ENCODE measurements at regions not wholly inside any gene's neighbourhood (a gene's known extent, or its start where the extent isn't known, plus 50 kb on each side); places are given as distances from the start of the nearest gene placed in this dataset.
"Not testable (repeated sequence)": the region's sequence is repeated elsewhere in the genome, so short reads cannot be mapped to it uniquely, and the experiment has no call there.

DNA sequence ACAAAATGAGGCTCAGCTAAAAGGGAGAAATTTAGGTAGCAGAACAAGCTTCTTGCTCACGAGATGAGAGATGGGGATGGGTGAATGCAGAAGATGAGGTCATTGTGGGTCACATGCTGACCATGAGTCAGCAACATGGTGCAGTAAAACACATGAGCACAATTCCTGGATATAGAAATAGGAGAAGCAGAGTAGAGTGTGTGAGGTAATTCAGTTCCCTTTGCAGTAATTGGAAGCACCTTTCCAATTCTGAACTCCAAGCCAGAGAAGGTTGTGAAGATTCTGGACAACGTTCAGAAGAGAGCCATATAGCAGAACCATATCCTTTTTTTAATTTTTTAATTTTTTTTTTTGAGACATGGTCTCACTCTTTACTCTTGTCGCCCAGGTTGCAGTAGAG is 62.0 kb upstream of the LMNTD1 start:
- no peaks in the 10 kb centered on the region for H3K4me1 Mint-ChIP-seq
- H3K4me3 Mint-ChIP-seq: no peak overlapping the region
- no peaks in the 10 kb centered on the region for H3K36me3 Mint-ChIP-seq
- no peaks in the 10 kb centered on the region for H3K9me3 Mint-ChIP-seq
- H3K27ac Mint-ChIP-seq: no peak overlapping the region
- H3K27me3 Mint-ChIP-seq: peaks cover 8% of the 10 kb centered on the region

DNA sequence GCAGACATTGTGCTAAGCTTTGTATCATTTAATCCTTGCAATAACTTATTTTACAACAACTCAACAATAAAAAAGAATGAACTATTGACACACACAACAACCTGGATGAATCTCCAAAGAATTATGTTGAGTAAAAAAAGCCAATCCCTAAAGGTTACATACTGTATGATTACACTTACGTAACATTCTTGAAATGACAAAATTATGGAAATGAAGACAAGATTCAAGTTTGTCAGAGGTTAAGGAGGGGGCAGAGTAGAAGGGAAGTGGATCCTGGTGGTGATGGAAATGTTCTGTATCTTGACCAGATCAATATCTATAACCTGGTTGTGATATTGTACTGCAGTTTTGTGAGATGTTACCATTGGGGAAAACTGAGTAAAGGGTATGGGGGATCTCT is 63.2 kb upstream of the LMNTD1 start:
- Mint-ChIP-seq H3K27me3 (peaks cover 5% of the 10 kb centered on the region), H3K4me3 (no peak overlapping the region), H3K9me3 (no peaks in the 10 kb centered on the region), H3K36me3 (no peaks in the 10 kb centered on the region), H3K4me1 (no peaks in the 10 kb centered on the region), H3K27ac (no peak overlapping the region)

DNA sequence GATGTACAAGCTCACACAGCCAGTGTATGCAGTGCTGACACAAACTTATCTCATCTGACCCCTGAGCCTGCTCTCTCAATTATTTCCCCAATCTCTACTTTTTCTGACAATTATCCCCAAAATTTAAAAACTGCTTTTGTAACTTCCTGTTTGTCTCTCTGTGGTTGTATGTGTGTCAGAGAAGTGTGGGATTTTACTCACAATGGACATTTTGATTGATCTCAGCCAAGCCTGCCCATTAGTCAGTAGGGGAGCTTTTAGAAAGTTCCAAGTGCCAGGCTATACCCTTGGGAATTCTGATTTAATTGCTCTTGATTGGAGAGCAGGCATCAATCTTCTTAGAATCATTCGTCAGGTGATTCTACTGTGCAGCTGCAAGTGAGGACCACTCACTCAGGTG is 64.9 kb upstream of the LMNTD1 start:
- H3K36me3 Mint-ChIP-seq: no peaks in the 10 kb centered on the region
- no peaks in the 10 kb centered on the region for H3K4me1 Mint-ChIP-seq
- H3K9me3 Mint-ChIP-seq: no peaks in the 10 kb centered on the region
- no peak overlapping the region for H3K4me3 Mint-ChIP-seq
- H3K27ac Mint-ChIP-seq: no peak overlapping the region
- peaks cover 2% of the 10 kb centered on the region for H3K27me3 Mint-ChIP-seq

DNA sequence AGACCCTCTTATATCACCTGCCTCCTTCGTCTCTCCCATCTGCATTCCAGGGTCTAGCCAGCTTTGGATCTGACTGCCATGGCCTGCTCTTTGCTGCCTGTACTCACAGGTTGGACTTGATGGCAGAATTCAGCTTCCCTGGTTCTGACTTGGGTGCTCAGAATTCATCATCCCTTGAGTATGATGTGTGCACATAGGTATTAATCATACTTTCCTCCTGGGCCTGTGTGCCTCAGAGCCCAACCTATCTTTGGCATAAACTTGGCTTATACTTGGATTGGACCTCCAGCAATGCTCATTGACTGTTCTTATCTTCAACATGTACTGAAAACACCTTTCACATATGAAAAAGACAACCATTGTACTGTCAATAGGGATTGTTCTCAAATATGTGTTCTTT is 70.7 kb upstream of the LMNTD1 start:
- Mint-ChIP-seq H3K27ac (no peak overlapping the region), H3K27me3 (peaks cover 2% of the 10 kb centered on the region), H3K36me3 (no peaks in the 10 kb centered on the region), H3K4me3 (no peak overlapping the region), H3K4me1 (no peaks in the 10 kb centered on the region), H3K9me3 (peaks cover 0 to 3% (median 2%) of the 10 kb centered on the region in 3 donors)

DNA sequence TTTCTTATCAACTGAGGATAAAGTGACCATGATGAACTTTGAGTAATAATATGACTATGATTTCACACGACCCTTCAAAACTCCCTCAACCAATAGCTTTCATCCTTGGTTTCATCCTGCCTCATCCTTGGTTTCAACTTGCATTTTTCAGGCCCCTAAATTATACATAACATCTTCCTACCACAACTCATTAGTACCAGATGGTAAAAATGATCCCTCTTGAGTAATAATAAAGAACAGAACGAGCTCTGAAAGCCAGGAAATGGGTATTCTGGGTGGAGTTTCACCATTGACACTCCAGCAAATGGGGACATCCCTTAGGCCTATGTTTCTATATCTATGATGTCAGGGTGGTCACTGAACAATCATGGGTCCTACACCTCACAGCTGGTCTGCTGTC is 72.1 kb upstream of the LMNTD1 start:
- H3K4me1 Mint-ChIP-seq: no peaks in the 10 kb centered on the region
- no peaks in the 10 kb centered on the region for H3K36me3 Mint-ChIP-seq
- H3K27me3 Mint-ChIP-seq: peaks cover 9% of the 10 kb centered on the region
- H3K27ac Mint-ChIP-seq: no peak overlapping the region
- H3K4me3 Mint-ChIP-seq: no peak overlapping the region
- peaks cover 0 to 3% (median 2%) of the 10 kb centered on the region in 3 donors for H3K9me3 Mint-ChIP-seq

DNA sequence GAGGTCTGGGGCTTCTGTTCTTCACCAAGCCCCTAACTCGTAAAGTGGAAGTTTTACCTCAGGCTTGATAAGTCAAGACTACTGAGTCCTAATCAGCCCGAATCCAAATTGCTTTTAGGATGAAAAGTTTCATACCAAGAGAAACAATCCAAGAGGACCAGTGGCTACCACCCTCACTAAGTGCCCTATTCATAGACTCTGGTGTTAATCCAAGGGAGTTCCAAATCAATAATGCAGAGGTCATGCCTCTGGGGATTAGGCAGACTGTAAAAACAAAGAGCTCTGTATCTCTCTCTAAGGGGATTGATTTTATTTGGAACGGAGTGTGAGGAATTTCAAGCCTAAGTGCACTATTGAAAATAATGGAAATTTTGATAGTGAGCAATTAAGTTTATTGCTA is 76.3 kb upstream of the LMNTD1 start:
- Mint-ChIP-seq H3K4me1 (no peaks in the 10 kb centered on the region), H3K36me3 (no peaks in the 10 kb centered on the region), H3K27ac (no peak overlapping the region), H3K27me3 (peaks cover 18% of the 10 kb centered on the region), H3K9me3 (peaks cover 0 to 3% (median 0%) of the 10 kb centered on the region in 3 donors), H3K4me3 (no peak overlapping the region)

DNA sequence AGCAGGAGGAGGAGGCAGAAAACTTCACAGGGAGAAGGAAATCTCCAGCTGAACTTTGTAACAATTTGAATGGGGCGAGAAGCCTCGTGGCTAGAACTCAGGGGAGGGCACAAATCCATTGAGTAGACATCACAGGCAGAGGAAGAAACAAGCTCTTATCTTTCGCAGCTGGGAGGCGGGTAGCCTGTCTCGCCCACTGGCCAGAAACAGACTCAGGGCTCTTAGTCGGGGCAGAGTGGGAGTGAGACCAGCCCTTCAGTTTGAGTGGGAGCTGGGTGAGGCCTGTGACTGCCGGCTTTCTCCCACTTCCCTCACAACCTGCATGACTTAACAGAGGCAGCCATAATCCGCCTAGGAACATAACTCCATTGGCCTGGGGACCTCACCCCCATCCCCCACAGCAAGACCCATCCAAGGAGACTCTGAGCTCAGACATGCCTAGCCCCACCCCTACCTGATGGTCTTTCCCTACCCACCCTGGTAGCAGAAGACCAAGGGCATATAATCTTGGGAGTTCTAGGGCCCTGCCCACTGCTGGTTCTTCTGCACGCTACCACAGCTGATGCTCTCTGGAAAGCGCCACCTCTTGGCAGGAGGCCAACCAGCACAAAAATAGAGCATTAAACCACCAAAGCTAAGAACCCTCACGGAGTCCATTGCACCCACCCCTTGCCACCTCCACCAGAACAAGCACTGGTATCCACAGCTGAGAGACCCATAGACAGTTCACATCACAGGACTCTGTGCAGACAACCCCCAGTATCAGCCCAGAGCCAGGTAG is 77.8 kb upstream of the LMNTD1 start:
- H3K4me1 Mint-ChIP-seq, H3K27ac Mint-ChIP-seq, H3K4me3 Mint-ChIP-seq, H3K9me3 Mint-ChIP-seq, H3K36me3 Mint-ChIP-seq: not testable (repeated sequence)
- H3K27me3 Mint-ChIP-seq: peaks cover 23% of the 10 kb centered on the region

DNA sequence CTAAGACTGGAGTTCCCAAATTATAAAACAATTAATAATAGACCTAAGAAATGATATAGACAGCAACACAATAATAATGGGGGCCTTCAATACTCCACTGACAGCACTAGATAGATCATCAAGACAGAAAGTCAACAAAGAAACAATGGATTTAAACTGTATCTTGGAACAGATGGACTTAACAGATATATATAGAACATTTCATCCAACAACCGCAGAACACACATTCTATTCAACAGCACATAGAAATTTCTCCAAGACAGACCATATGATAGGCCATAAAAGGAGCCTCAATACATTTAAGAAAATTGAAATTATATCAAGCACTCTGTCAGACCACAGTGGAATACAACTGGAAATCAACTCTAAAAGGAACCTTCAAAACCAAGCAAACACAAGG is 80.1 kb upstream of the LMNTD1 start:
- not testable (repeated sequence) for H3K27ac Mint-ChIP-seq, H3K4me3 Mint-ChIP-seq, H3K36me3 Mint-ChIP-seq, H3K9me3 Mint-ChIP-seq, H3K4me1 Mint-ChIP-seq
- H3K27me3 Mint-ChIP-seq: peaks cover 25% of the 10 kb centered on the region

DNA sequence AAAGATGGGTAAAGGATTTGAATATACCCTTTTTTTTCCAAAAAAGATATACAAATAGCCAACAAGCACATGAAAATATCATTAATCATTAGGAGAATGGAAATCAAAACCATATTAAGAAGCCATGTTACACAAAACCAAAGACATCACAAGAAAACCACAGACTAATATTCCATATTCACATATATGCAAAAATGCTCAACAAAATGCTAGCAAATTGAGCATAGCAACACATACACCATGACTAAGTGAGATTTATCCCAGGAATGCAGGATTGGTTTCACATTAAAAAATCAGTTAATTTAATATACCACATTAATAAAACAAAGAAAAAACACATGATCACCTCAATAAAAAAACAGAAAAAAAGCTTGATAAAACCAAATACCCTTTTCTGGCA is 84.7 kb upstream of the LMNTD1 start:
- Mint-ChIP-seq H3K9me3 (peaks cover 2 to 4% (median 4%) of the 10 kb centered on the region in 3 donors), H3K4me3 (no peak overlapping the region), H3K36me3 (no peaks in the 10 kb centered on the region), H3K27me3 (peaks cover 15% of the 10 kb centered on the region), H3K27ac (no peak overlapping the region), H3K4me1 (no peaks in the 10 kb centered on the region)

DNA sequence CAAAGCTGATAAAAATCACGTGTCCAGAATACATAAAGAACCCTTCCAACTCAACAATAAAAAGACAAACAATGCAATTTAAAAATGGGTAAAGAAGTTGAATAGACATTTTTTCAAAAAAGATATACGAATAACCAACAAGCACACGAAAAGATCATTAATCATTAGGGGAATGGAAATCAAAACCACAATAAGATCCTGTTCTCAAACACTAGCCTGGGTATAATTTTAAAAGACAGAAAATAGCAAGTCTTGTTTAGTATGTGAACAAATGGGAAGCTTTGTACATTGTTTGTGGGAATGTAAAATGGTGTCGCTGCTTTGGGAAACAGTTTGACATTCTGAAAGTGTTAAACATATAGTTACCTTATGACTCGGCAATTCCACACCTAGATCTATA is 86.3 kb upstream of the LMNTD1 start:
- H3K27ac Mint-ChIP-seq: no peak overlapping the region
- H3K27me3 Mint-ChIP-seq: peaks cover 10% of the 10 kb centered on the region
- no peak overlapping the region for H3K4me3 Mint-ChIP-seq
- peaks cover 2 to 4% (median 4%) of the 10 kb centered on the region in 3 donors for H3K9me3 Mint-ChIP-seq
- H3K36me3 Mint-ChIP-seq: no peaks in the 10 kb centered on the region
- H3K4me1 Mint-ChIP-seq: no peaks in the 10 kb centered on the region

DNA sequence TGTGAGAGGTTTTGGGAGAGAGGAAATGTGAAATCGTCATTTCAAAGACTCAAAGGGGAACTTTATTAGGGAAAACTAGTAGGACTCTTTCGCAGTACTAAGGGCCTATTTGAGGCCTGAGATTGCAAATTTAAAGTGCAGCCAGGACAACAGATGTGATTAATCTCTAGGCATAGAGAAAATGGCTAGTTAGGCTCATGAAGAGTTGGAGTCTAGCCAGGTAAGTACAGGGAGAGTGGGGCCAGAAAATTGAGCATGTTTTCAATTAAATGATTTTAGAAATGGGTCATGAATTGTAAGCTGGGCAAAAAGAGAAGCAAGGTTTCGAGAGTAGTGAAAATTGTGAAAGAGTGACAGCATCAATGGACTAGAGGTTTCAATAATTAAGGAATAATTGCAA is 91.9 kb upstream of the LMNTD1 start:
- Mint-ChIP-seq H3K27ac (no peak overlapping the region), H3K4me1 (no peaks in the 10 kb centered on the region), H3K27me3 (no peaks in the 10 kb centered on the region), H3K36me3 (no peaks in the 10 kb centered on the region), H3K9me3 (no peaks in the 10 kb centered on the region), H3K4me3 (no peak overlapping the region)

DNA sequence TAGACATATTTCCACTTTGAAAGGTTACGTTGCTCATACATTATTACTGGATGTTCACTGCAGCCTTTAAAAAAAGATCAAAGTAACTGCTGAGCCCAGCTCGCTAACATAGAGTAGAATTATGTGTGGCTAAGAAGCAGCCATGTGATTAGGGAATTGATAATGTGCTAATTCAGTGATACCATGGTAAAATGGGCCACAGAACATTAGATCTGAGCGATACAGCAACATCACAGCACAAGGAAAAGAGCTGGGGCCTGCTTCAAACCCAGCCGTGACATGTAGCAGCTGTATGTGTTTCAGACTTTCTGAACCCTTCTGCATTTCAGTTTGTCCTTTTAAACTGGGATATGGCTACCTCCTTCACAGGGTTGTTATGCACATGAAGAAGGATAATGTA is 92.3 kb upstream of the LMNTD1 start:
- H3K27ac Mint-ChIP-seq: no peak overlapping the region
- no peaks in the 10 kb centered on the region for H3K36me3 Mint-ChIP-seq
- no peaks in the 10 kb centered on the region for H3K4me1 Mint-ChIP-seq
- H3K27me3 Mint-ChIP-seq: no peaks in the 10 kb centered on the region
- no peaks in the 10 kb centered on the region for H3K9me3 Mint-ChIP-seq
- H3K4me3 Mint-ChIP-seq: no peak overlapping the region

DNA sequence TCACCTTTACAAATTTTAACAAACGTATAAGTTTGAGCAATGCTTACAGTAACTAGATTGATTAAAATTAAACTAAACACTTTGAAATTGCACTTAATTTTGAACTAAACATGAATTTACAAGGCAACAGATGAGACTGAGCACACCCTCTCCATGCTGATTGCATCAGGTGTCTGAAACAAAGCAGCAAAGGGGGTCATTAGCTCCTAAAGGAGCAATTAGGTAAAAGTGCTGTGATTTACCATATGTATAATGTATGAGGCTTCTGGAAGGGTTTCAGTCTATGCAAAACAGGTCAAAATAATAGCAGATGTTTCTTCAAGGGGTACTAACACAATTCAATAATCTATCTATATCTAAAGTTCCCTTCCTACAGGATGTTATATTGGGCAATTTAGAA is 98.8 kb upstream of the LMNTD1 start:
- Mint-ChIP-seq H3K27me3 (peaks cover 13% of the 10 kb centered on the region), H3K36me3 (no peaks in the 10 kb centered on the region), H3K4me1 (no peaks in the 10 kb centered on the region), H3K27ac (no peak overlapping the region), H3K4me3 (no peak overlapping the region), H3K9me3 (no peaks in the 10 kb centered on the region)

DNA sequence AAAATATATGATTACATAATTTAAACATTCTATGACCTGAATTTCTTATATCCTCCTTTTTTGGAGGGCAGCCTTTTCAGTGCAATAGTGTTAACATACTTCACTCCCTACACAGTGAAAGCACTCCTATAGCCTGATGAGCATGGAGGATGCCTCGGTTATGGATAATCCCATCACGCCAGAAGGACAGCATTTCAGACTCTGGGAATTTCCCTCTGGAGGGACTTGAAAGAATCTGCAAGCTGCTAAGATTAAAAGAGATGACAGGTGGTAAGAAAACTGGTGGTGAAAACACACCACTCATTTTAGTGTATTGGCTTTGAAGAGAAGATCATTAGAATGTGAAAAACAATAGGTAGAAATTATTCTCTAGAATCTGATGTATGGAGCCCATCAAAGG is 99.3 kb upstream of the LMNTD1 start:
- peaks cover 13% of the 10 kb centered on the region for H3K27me3 Mint-ChIP-seq

DNA sequence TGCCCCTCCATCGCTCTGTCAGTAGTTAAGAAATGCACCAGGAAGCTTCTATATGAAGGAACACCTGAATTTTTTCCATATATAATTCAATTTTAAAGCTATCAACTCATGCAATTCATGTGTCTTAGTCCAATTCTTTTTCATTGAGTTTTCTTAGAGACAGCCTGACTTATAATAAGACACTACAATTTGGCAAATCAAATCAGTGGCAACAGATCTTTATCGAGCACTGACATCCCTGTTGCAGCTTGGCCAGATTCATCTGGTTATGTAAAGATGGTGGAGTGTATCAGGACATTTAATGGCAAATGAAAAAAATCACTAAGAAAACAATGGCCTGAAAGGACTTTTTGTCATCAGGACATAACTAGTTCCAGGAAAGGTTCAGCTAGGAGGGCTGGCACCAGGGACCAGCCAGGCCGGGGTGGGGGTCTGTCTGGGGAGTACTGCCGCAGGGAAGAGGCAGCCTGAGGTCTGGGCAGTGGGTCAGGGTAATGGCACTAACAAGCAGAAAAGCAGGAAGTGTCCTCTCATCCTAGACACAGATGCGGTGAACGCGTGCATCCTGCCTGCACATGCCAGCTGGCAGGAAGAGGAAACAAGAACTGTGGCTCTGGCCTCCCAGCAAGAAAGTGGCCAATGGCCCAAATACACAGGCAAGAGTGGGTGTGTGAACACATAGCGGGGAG is 100.5 kb upstream of the LMNTD1 start:
- Mint-ChIP-seq H3K4me1 (no peaks in the 10 kb centered on the region), H3K36me3 (no peaks in the 10 kb centered on the region), H3K27me3 (peaks cover 13% of the 10 kb centered on the region), H3K4me3 (no peak overlapping the region), H3K27ac (no peak overlapping the region), H3K9me3 (peaks cover 0 to 1% (median 0%) of the 10 kb centered on the region in 3 donors)

More for the DNA sequence above, 99.3 kb upstream of the LMNTD1 start:
- Mint-ChIP-seq H3K4me1 (no peaks in the 10 kb centered on the region), H3K27ac (no peak overlapping the region), H3K4me3 (no peak overlapping the region), H3K36me3 (no peaks in the 10 kb centered on the region), H3K9me3 (no peaks in the 10 kb centered on the region)

DNA sequence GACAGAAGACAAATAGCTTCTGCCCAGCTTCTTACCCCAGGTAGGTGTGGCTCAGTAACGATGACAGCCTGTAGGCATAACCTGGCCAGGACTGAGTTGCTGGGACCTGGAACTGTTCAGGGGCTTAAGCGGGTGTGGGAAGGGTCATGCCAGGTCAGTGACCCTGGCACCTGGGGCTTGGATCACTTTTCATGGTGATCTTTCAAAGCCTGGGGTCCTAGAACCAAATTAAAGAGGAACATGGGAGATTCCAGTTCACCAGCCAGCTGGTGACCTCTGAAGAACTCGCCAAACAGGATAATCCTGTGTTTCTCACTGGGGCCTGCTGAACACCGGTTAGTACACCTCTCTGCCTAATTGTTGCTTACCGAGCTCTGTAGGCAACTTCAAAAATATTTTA is 102.6 kb upstream of the LMNTD1 start:
- H3K27me3 Mint-ChIP-seq: peaks cover 12% of the 10 kb centered on the region
- H3K4me3 Mint-ChIP-seq: no peak overlapping the region
- peaks cover 2% of the 10 kb centered on the region for H3K36me3 Mint-ChIP-seq
- no peak overlapping the region for H3K27ac Mint-ChIP-seq
- no peaks in the 10 kb centered on the region for H3K4me1 Mint-ChIP-seq
- H3K9me3 Mint-ChIP-seq: peaks cover 0 to 1% (median 0%) of the 10 kb centered on the region in 3 donors

Measured in IgD-negative memory B cell (primary cell).